SK-N-SH (cell line): ENCODE measurements at regions not wholly inside any gene's neighbourhood (a gene's known extent, or its start where the extent isn't known, plus 50 kb on each side); places are given as distances from the start of the nearest gene placed in this dataset.

Experiments used
- CTCF ChIA-PET: fragments of 300-600, 350-600 bp; formaldehyde crosslinking; extraction: SDS; loops from one replicate; lab custom pipeline; 2021; lab: Yijun Ruan, JAX
- POLR2A ChIA-PET: fragments of 350-600 bp; sonication (Branson Sonifier 250); formaldehyde crosslinking; extraction: SDS; loops from one replicate; lab custom pipeline; 2020; ENCODE audit warnings: antibody characterized with exemption, inconsistent platforms; lab: Yijun Ruan, JAX
- DNase-seq: peaks from one replicate; pipeline ENCODE4 v3.0.0; 2012
- H2AFZ ChIP-seq: fragments of 200-600 bp; sonication (generic); 2 replicates; pipeline ENCODE4 v1.8.1; 2016; ENCODE audit warnings: antibody characterized with exemption, mild to moderate bottlenecking, low read depth
- H3F3A ChIP-seq: fragments of 200-600 bp; sonication (generic); replicated peaks from 2 replicates; pipeline ENCODE3; 2016; ENCODE audit warnings: antibody characterized with exemption, mild to moderate bottlenecking; ENCODE audit not compliant: insufficient read depth
- H3K27ac ChIP-seq, 2 experiments: fragments of 200-500 bp in 1 of 2; fragments of 200-600 bp in 1 of 2; sonication (Bioruptor generic) in 1 of 2; sonication (generic), shearing (Covaris generic) in 1 of 2; 2 replicates each; pipeline versions ENCODE4 v1.5.1 to v1.6.1; 2014 to 2016; ENCODE audit warnings: low read depth in 2 of 2, inconsistent platforms in 1 of 2, low read length in 1 of 2, mild to moderate bottlenecking in 1 of 2, mixed read lengths in 1 of 2
- H3K27me3 ChIP-seq: fragments of 200-600 bp; sonication (generic), shearing (Covaris generic); 2 replicates; pipeline ENCODE4 v1.6.1; 2016; ENCODE audit warnings: mixed run types; ENCODE audit not compliant: insufficient read depth
- H3K36me3 ChIP-seq, 2 experiments: fragments of 200-500 bp in 1 of 2; fragments of 200-600 bp in 1 of 2; sonication (Bioruptor generic) in 1 of 2; sonication (generic) in 1 of 2; replicated peaks in 1 of 2; 2 replicates each; pipeline versions ENCODE3 to v1.5.1; 2014 to 2016; ENCODE audit warnings: low read length in 1 of 2, mild to moderate bottlenecking in 1 of 2; ENCODE audit not compliant: insufficient read depth in 2 of 2, control insufficient read depth in 1 of 2
- H3K4me1 ChIP-seq, 2 experiments: fragments of 200-500 bp in 1 of 2; fragments of 200-600 bp in 1 of 2; sonication (Bioruptor generic) in 1 of 2; sonication (generic), shearing (Covaris generic) in 1 of 2; 2 replicates each; pipeline versions ENCODE4 v1.5.1 to v1.6.1; 2014 to 2016; ENCODE audit warnings: low read depth in 1 of 2, low read length in 1 of 2, mixed run types in 1 of 2; ENCODE audit not compliant: insufficient read depth in 2 of 2, control insufficient read depth in 1 of 2
- H3K4me2 ChIP-seq: fragments of 200-600 bp; sonication (generic), shearing (Covaris generic); 2 replicates; pipeline ENCODE4 v1.6.1; 2017; ENCODE audit warnings: mixed run types
- H3K4me3 ChIP-seq, 2 experiments: fragments of 200-500 bp in 1 of 2; fragments of 200-600 bp in 1 of 2; sonication (Bioruptor generic) in 1 of 2; sonication (generic), shearing (Covaris generic) in 1 of 2; 2 replicates each; pipeline versions ENCODE4 v1.5.1 to v1.8.1; 2014 to 2016; ENCODE audit warnings: low read depth in 2 of 2, inconsistent platforms in 1 of 2, low read length in 1 of 2, mild to moderate bottlenecking in 1 of 2, mixed read lengths in 1 of 2, moderate library complexity in 1 of 2
- H3K79me2 ChIP-seq: fragments of 200-600 bp; sonication (generic); 2 replicates; pipeline ENCODE4 v1.8.1; 2017; ENCODE audit warnings: mild to moderate bottlenecking; ENCODE audit not compliant: insufficient read depth
- H3K9ac ChIP-seq: fragments of 200-600 bp; sonication (generic); 2 replicates; pipeline ENCODE4 v1.6.1; 2017; ENCODE audit warnings: mixed run types
- H3K9me2 ChIP-seq: fragments of 200-600 bp; sonication (generic); 2 replicates; pipeline ENCODE4 v1.6.1; 2017; ENCODE audit warnings: mixed run types
- H3K9me3 ChIP-seq: fragments of 200-600 bp; sonication (generic); 2 replicates; pipeline ENCODE4 v1.6.1; 2017; ENCODE audit warnings: mixed run types, mild to moderate bottlenecking, moderate library complexity
- H4K20me1 ChIP-seq: fragments of 200-600 bp; sonication (generic); 2 replicates; pipeline ENCODE4 v1.6.1; 2017; ENCODE audit warnings: mild to moderate bottlenecking, mixed run types; ENCODE audit not compliant: insufficient read depth
- EP300 ChIP-seq, 2 experiments: IDR thresholded peaks; 2 replicates each; pipeline versions ENCODE4 v1.4.0 to v1.6.1; 2012; ENCODE audit warnings: borderline replicate concordance in 1 of 2, low read depth in 1 of 2, low read length in 1 of 2
- EZH2phosphoT487 ChIP-seq: fragments of 200-600 bp; sonication (generic); IDR thresholded peaks from 2 replicates; pipeline ENCODE4 v1.6.1; 2017; ENCODE audit warnings: low read depth, mixed run types, mild to moderate bottlenecking, antibody characterized with exemption, moderate library complexity, borderline replicate concordance
- FOSL2 ChIP-seq: IDR thresholded peaks from 2 replicates; pipeline ENCODE4 v1.4.0; 2012; ENCODE audit warnings: low read depth, mild to moderate bottlenecking, moderate library complexity, borderline replicate concordance
- FOXJ3 ChIP-seq: sonication (generic); formaldehyde crosslinking; IDR thresholded peaks from 2 replicates; pipeline ENCODE4 v1.5.1; 2020; ENCODE audit warnings: mild to moderate bottlenecking, missing genetic modification reagents
- FOXM1 ChIP-seq: IDR thresholded peaks from 2 replicates; pipeline ENCODE4 v1.4.0; 2012; ENCODE audit warnings: low read depth, mild to moderate bottlenecking
- GABPA ChIP-seq: IDR thresholded peaks from 2 replicates; pipeline ENCODE4 v1.4.0; 2012; ENCODE audit warnings: low read depth, mild to moderate bottlenecking
- IRF3 ChIP-seq: fragments of 150-350 bp; IDR thresholded peaks from 2 replicates; pipeline ENCODE4 v1.6.1; 2016; ENCODE audit warnings: mild to moderate bottlenecking, low read depth, low read length
- MEF2A ChIP-seq: IDR thresholded peaks from 2 replicates; pipeline ENCODE4 v1.4.0; 2012; ENCODE audit warnings: low read depth, borderline replicate concordance
- MXI1 ChIP-seq: IDR thresholded peaks from 2 replicates; pipeline ENCODE4 v1.6.1; 2012; ENCODE audit warnings: mild to moderate bottlenecking, low read depth, low read length, improper control_type of control experiment
- NFIC ChIP-seq: IDR thresholded peaks from 2 replicates; pipeline ENCODE4 v1.4.0; 2012; ENCODE audit warnings: borderline replicate concordance
- PBX3 ChIP-seq: IDR thresholded peaks from 2 replicates; pipeline ENCODE4; 2012
- POLR2AphosphoS5 ChIP-seq: IDR thresholded peaks from 2 replicates; pipeline ENCODE4 v1.6.1; 2012; ENCODE audit warnings: low read depth, low read length
- RCOR1 ChIP-seq: fragments of 150-350 bp; IDR thresholded peaks from 2 replicates; pipeline ENCODE4 v1.6.1; 2017; ENCODE audit warnings: antibody characterized with exemption, low read length
- WGBS: methylation state at CpG from one replicate; pipeline ENCODE4 v1.1.6; 2017; ENCODE audit warnings: low lambda C conversion rate; 5-methylcytosine and 5-hydroxymethylcytosine counted together
- TF ChIP-seq, protein P1 (sequence below): IDR thresholded peaks from 2 replicates; pipeline ENCODE4 v1.4.0; 2012; ENCODE audit warnings: low read depth
- TF ChIP-seq, protein P2 (sequence below): fragments of 200-600 bp; sonication (generic); IDR thresholded peaks from 2 replicates; pipeline ENCODE4 v1.6.1; 2017; ENCODE audit warnings: antibody characterized with exemption, mild to moderate bottlenecking, moderate library complexity

GRCh38 chr17:5817475-5818395 is 233.4 kb upstream of the NLRP1 start:
- TF ChIP-seq RCOR1 (no peak), FOXM1 (no peak), MEF2A (no peak), PBX3 (no peak), MXI1 (no peak), NFIC (no peak), EZH2phosphoT487 (no peak), FOSL2 (no peak), POLR2AphosphoS5 (no peak), GABPA (no peak), EP300 (IDR thresholded peaks at IDR 0.05; ENCODE audit: borderline replicate concordance in 1 of 2, low read depth in 1 of 2, low read length in 1 of 2) (no peak), FOXJ3 (CRISPR knock-in tag) (no peak), IRF3 (no peak)
- TF ChIP-seq, protein P1, sequence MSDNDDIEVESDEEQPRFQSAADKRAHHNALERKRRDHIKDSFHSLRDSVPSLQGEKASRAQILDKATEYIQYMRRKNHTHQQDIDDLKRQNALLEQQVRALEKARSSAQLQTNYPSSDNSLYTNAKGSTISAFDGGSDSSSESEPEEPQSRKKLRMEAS, result no peak
- TF ChIP-seq, protein P2, sequence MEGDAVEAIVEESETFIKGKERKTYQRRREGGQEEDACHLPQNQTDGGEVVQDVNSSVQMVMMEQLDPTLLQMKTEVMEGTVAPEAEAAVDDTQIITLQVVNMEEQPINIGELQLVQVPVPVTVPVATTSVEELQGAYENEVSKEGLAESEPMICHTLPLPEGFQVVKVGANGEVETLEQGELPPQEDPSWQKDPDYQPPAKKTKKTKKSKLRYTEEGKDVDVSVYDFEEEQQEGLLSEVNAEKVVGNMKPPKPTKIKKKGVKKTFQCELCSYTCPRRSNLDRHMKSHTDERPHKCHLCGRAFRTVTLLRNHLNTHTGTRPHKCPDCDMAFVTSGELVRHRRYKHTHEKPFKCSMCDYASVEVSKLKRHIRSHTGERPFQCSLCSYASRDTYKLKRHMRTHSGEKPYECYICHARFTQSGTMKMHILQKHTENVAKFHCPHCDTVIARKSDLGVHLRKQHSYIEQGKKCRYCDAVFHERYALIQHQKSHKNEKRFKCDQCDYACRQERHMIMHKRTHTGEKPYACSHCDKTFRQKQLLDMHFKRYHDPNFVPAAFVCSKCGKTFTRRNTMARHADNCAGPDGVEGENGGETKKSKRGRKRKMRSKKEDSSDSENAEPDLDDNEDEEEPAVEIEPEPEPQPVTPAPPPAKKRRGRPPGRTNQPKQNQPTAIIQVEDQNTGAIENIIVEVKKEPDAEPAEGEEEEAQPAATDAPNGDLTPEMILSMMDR, result no peak
- Histone ChIP-seq H3K4me1 (no peaks in the 10 kb centered on the region), H2AFZ (no peak overlapping the region), H3K9ac (no peak overlapping the region), H3K36me3 (no peaks in the 10 kb centered on the region), H3K27me3 (peaks cover 33% of the 10 kb centered on the region), H3K79me2 (no peaks in the 10 kb centered on the region), H3K4me2 (no peak overlapping the region), H3K27ac (no peak overlapping the region), H3K9me3 (no peaks in the 10 kb centered on the region), H4K20me1 (no peaks in the 10 kb centered on the region), H3K9me2 (no peaks in the 10 kb centered on the region), H3K4me3 (no peak overlapping the region), H3F3A (no peaks in the 10 kb centered on the region)
- DNase-seq, result no peak
- ChIA-PET CTCF (no interaction called here), POLR2A (no interaction called here)
- WGBS, result 44% methylated on average over 4 of the region's 4 CpGs
